Activated CD8-positive, alpha-beta memory T cell treated with anti-CD3 and anti-CD28 coated beads, Interleukin-2, amount 10 ng/mL, durations not matched to agents 7 days and 5 days (primary cell): ENCODE measurements at regions not wholly inside any gene's neighbourhood (a gene's known extent, or its start where the extent isn't known, plus 50 kb on each side); places are given as distances from the start of the nearest gene placed in this dataset.
A peak's percentile ranks its signal among the peaks of the same experiment; 100 is the strongest.

Experiments
- ATAC-seq: fragments of 150-1000 bp; cut with Tn5 transposase; one replicate; pipeline ENCODE4 v1.10.0; 2021; ENCODE audit warnings: moderate library complexity
- CTCF ChIA-PET: fragments of 350-600 bp; sonication (Branson Sonifier 250); formaldehyde crosslinking; loops from one replicate; lab custom pipeline; 2021; ENCODE audit warnings: antibody characterized with exemption; lab: Charles Lee
- DNase-seq: peaks from one replicate; pipeline ENCODE4 v3.0.0-alpha.2; 2020
- H3K27ac Mint-ChIP-seq: one replicate; pipeline ENCODE4 v1.8.0; 2021; ENCODE audit warnings: mild to moderate bottlenecking, mixed read lengths
- H3K27me3 Mint-ChIP-seq: one replicate; pipeline ENCODE4 v1.8.0; 2021; ENCODE audit warnings: mixed read lengths
- H3K36me3 Mint-ChIP-seq: one replicate; pipeline ENCODE4 v1.8.0; 2021; ENCODE audit warnings: mild to moderate bottlenecking, mixed read lengths
- H3K4me1 Mint-ChIP-seq: one replicate; pipeline ENCODE4 v1.8.0; 2021; ENCODE audit warnings: mixed read lengths
- H3K4me3 Mint-ChIP-seq: one replicate; pipeline ENCODE4 v1.8.0; 2021; ENCODE audit warnings: mild to moderate bottlenecking, moderate library complexity, mixed read lengths
- H3K9me3 Mint-ChIP-seq: one replicate; pipeline ENCODE4 v1.8.0; 2022; ENCODE audit warnings: low read depth, mixed read lengths

DNA sequence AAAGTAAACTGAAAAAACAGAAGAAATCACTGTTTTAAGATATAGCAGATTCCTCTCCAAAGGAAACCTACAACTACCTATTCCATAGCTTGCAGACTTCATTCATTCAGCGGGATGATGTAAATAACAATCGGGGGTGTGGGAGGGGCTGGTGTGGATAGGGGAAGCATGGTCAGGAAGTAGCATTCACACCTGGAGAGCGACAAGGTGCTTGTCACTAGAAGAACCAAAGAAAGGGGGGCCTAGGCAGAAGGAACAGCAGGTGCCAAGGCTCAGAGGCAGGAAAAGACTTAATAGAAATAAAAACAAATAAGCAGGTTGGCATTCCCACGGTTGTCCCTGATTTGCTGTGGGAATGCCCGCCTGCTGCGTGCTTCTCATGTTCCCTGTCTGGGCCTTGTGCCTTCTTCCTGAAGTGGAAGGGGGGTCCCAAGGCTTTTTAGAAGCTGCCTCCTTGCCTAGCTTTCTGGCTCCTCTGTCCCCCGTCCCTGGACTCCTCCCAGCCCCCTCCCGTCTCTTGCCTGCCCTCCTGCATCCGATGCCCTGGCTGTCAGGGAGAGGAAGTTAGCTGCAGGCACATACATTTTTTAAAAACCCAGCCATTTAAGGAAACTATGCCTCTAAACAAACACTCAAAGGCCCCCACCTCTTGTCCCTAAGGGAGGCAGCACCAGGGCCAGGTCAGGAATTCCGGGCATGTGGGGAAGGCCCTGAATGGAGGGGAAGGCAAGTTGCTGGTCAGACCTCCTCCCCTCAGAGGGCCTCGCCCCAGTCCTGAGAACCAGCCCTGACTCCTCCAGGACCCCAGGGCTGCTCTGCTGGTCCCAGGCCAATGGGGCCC is 54.7 kb upstream of the PRDM11 start:
- DNase-seq = no peak
- Mint-ChIP-seq H3K27me3 (peaks cover 22% of the 10 kb centered on the region), H3K4me1 (peaks cover 20% of the 10 kb centered on the region), H3K9me3 (no peaks in the 10 kb centered on the region), H3K4me3 (no peak overlapping the region), H3K36me3 (no peaks in the 10 kb centered on the region), H3K27ac (no peak overlapping the region)
- ATAC-seq = no peak
- CTCF ChIA-PET = interaction anchor here (0.8 to 3.7 kb wide), 4 partner anchors 8 to 155 kb away, joined by 3 to 24 read pairs (median 6); no protein-coding TSS in a partner anchor

DNA sequence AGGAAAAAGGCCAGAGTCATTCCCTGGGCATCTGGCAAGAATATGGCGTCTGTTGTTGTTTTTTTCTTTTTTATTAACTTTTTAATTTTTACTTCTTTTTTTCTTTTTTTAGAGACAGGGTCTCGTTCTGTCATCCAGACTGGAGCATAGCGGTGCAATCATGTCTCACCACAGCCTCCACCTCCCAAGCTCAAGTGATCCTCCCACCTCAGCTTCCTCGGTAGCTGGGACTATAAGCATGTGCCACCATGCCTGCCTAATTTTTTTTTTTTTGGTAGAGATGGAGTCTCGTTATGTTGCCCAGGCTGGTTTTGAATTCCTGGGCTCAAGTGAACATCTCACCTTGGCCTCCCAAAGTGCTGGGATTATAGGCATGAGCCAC is 54.0 kb upstream of the PRDM11 start:
- peaks cover 20% of the 10 kb centered on the region for H3K4me1 Mint-ChIP-seq
- CTCF ChIA-PET = interaction anchor here (1.2 to 20.4 kb wide), 4 partner anchors 11 to 163 kb away, joined by 3 to 373 read pairs (median 29); no protein-coding TSS in a partner anchor
- DNase-seq (no peak), ATAC-seq (no peak)
- peaks cover 28% of the 10 kb centered on the region for H3K27me3 Mint-ChIP-seq
- H3K36me3 Mint-ChIP-seq = no peaks in the 10 kb centered on the region
- no peak overlapping the region for H3K4me3 Mint-ChIP-seq
- no peak overlapping the region for H3K27ac Mint-ChIP-seq
- H3K9me3 Mint-ChIP-seq = no peaks in the 10 kb centered on the region

DNA sequence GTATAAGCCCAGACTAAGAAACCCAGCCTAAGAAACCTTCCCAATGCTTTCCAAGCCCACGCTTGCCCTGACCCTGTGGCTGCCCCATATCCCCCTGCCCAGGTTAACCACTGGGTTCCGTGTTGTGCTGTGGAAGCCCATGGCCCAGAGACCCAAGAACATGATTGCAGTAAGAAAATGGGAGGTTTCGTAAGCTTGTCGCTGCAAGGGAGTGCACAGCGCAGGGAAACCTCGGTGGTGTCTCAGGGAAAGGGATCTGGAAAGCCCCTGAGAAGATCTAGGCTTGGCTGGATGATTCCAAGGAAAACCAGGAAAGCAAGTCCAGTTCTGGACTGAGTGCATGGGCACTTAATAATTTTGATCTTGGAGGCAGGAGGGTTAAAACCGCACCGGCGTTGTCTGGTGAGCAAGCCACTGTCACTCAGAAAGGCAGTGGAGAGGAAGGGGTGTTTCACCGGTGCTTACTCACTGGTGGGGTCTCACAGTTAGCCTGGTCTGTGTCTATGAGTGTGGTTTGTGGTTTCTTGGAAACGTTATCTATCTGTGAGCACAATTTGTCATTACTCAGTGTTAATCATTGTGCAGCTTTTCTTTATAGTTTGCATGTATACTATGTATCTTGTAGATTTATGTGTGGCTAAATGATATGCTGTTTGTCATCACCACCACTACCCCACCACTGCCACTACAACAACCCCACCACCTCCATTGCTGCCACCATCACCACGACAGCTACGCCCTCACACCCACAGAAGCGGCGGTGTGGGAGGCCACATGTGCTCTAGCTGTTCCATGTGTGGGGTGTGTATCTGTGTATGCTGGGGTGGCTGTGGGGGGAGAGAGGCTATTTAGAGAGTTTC is 53.3 kb upstream of the PRDM11 start:
- peak; percentile 72 for ATAC-seq
- Mint-ChIP-seq H3K4me1 (peaks cover 20% of the 10 kb centered on the region), H3K9me3 (no peaks in the 10 kb centered on the region), H3K4me3 (no peak overlapping the region), H3K27ac (no peak overlapping the region), H3K36me3 (no peaks in the 10 kb centered on the region), H3K27me3 (peaks cover 29% of the 10 kb centered on the region)
- CTCF ChIA-PET = interaction anchor here (5.0 to 20.4 kb wide), 3 partner anchors 11 to 164 kb away, joined by 34 to 622 read pairs (median 373); no protein-coding TSS in a partner anchor
- DNase-seq = peak; percentile 68

DNA sequence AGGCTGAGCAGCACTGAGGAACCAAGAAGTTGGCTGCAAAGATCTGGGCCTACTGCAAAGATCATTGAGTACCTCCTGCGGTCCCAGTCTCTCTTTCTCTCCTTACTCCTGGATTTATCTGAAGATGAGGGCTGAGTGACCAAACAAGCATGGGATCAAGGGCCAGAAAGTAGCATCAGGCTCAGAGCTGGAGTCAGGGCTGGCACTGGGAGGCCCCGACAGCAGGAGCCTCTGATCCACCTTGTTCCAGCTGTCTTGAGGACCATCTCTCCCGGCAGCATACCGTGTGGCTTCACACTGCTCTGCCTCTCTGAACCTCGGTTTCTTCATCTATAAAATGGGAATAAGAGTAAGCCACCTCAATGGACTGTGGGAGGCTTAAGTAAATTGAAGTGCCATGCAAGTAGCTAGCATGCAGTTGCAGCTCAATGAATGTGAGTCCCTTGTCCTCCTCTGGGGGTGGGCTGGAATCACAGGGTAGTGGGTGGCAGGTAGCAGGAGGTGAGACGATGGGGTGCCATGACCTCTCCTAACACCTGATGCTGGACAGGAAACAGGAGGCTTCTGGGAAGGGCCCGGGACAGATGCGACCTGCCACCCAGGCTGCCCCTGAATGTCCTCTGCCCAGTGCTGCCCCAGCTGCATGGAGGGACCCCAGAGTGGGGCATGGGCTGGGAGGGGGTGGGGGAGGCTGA is 52.5 kb upstream of the PRDM11 start:
- H3K27ac Mint-ChIP-seq = no peak overlapping the region
- ATAC-seq = no peak
- H3K36me3 Mint-ChIP-seq = no peaks in the 10 kb centered on the region
- no peak overlapping the region for H3K4me3 Mint-ChIP-seq
- H3K27me3 Mint-ChIP-seq = peaks cover 32% of the 10 kb centered on the region
- peaks cover 20% of the 10 kb centered on the region for H3K4me1 Mint-ChIP-seq
- no peak for DNase-seq
- CTCF ChIA-PET = interaction anchor here (1.0 to 20.4 kb wide), 4 partner anchors 10 to 165 kb away, joined by 3 to 622 read pairs (median 204); no protein-coding TSS in a partner anchor
- no peaks in the 10 kb centered on the region for H3K9me3 Mint-ChIP-seq

DNA sequence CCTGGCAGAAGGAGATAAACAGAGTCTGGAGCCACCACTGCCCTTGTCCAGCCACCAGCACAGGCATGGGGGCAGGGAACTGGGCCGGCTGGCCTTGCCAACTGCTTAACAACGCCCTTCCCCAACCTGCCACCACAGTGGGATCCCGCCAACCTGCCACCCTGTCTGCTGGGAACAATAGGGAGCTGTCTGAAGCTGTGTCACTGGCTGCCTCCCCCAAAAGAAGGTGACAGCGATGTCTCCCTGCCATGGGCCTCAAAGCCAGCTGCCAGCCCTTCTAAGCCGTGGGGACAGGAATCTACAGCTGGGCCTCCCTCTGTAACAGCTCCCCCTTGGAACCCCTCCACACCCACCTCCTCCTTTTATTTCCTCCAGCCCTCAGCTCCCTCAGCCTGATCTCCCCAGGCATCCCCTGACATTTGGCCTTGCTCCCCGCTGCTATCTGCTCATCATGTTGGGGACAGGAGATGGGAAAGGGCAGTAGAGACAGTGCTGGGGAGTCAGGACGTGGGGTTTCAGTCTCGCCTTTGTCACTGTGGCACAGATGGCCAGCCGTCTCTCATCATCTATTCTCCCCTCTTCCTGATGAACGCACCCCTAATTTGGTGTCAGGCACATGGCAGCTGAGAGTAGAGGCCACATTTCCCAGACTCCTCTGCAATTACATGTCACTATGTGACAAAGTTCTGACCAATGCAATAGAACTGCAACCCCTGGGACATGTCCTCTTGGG is 51.3 kb upstream of the PRDM11 start:
- Mint-ChIP-seq H3K27me3 (peaks cover 36% of the 10 kb centered on the region), H3K9me3 (no peaks in the 10 kb centered on the region), H3K27ac (no peak overlapping the region), H3K36me3 (no peaks in the 10 kb centered on the region), H3K4me3 (no peak overlapping the region), H3K4me1 (peaks cover 18% of the 10 kb centered on the region)
- CTCF ChIA-PET = interaction anchor here (1.0 to 20.4 kb wide), 5 partner anchors 9 to 166 kb away, joined by 3 to 622 read pairs (median 34); no protein-coding TSS in a partner anchor
- peak; percentile 27 for DNase-seq
- no peak for ATAC-seq

DNA sequence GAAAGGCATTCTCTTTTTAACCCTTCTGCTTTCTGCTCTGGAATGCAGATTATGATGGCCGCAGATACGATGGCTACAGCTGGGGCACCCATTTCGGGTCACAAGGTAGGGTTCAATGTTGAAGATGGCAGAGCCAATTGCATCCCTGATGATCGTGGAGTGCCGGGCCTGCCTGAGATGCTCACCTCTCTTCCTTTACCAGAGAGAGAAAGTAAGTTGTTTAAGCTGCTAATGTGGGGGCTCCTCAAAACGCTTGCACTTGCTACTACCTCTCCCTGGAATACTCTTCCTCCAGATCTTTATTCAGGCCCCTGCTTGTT is 50.8 kb upstream of the PRDM11 start:
- no peaks in the 10 kb centered on the region for H3K9me3 Mint-ChIP-seq
- ATAC-seq (no peak), DNase-seq (peak; percentile 22)
- H3K27ac Mint-ChIP-seq = no peak overlapping the region
- no peak overlapping the region for H3K4me3 Mint-ChIP-seq
- H3K27me3 Mint-ChIP-seq = peaks cover 39% of the 10 kb centered on the region
- H3K36me3 Mint-ChIP-seq = no peaks in the 10 kb centered on the region
- CTCF ChIA-PET = interaction anchor here (1.2 to 20.4 kb wide), 4 partner anchors 8 to 167 kb away, joined by 3 to 622 read pairs (median 204); no protein-coding TSS in a partner anchor
- peaks cover 15% of the 10 kb centered on the region for H3K4me1 Mint-ChIP-seq

DNA sequence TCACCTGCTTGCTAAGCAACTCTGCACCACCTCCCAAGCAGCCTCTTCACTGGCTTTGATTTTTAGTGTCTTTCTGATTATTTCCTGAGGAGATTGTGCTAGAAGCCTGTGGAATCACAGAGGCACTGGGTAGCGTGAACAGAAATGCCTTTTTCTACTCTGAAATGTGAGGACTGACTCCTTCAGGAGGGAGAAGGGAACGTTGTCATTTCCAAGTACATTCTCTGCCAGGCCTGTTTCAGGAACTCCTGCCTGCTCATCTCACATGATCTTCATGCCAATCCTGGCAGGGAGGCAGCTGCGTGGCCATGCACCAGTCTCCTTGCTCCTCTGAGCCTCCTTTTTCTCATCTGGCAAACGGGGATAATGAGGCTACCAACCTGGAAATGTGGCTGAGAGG is 49.8 kb upstream of the PRDM11 start:
- Mint-ChIP-seq H3K36me3 (no peaks in the 10 kb centered on the region), H3K27ac (no peak overlapping the region), H3K4me3 (no peak overlapping the region), H3K27me3 (peaks cover 39% of the 10 kb centered on the region), H3K4me1 (peaks cover 14% of the 10 kb centered on the region), H3K9me3 (no peaks in the 10 kb centered on the region)
- CTCF ChIA-PET = interaction anchor here (1.2 to 20.4 kb wide), 5 partner anchors 7 to 168 kb away, joined by 3 to 622 read pairs (median 34); no protein-coding TSS in a partner anchor
- DNase-seq (peak; percentile 23), ATAC-seq (no peak)
